HepG2 (cell line): ENCODE measurements at regions not wholly inside any gene's neighbourhood (a gene's known extent, or its start where the extent isn't known, plus 50 kb on each side); places are given as distances from the start of the nearest gene placed in this dataset.
A peak's percentile ranks its signal among the peaks of the same experiment; 100 is the strongest.

Experiments
- ATAC-seq: fragments of 200-7000 bp; cut with Tn5 transposase; 3 replicates; pipeline ENCODE4 v1.9.1; 2020; ENCODE audit warnings: mild to moderate bottlenecking, moderate library complexity
- BruUV-seq: library from RNA; stranded (reverse); fragments of 400-500 nt; replicated peaks from 2 replicates; lab custom pipeline; 2021; lab: Mats Ljungman, UMichigan
- CTCF ChIA-PET: fragments of 300-600 bp; formaldehyde crosslinking; extraction: SDS; loops from one replicate; lab custom pipeline; 2021; ENCODE audit warnings: low total read pairs, inconsistent platforms, low intra/inter-chr PET ratio; lab: Yijun Ruan, JAX
- POLR2A ChIA-PET: fragments of 350-600 bp; sonication (Branson Sonifier 250); formaldehyde crosslinking; loops from one replicate; lab custom pipeline; 2020; ENCODE audit warnings: antibody characterized with exemption, inconsistent platforms; lab: Yijun Ruan, JAX
- DNase-seq: peaks from one replicate; pipeline ENCODE4 v3.0.0-alpha.2; 2015; ENCODE audit warnings: low spot score
- FAIRE-seq: peaks from 3 replicates; lab custom pipeline; 2011; peaks lifted over from hg19 to GRCh38; lab: Jason Lieb, UNC
- H2AFZ ChIP-seq: one replicate; pipeline ENCODE4 v1.6.1; 2011; ENCODE audit warnings: low read length, inconsistent platforms
- H3K27ac ChIP-seq: fragments of 300-600 bp; 3 replicates; pipeline ENCODE4 v1.8.0; 2011; ENCODE audit warnings: mixed run types, mild to moderate bottlenecking, mixed read lengths, low read length, inconsistent platforms; ENCODE audit not compliant: insufficient read depth; ENCODE audit errors: extremely low read length
- H3K27me3 ChIP-seq, 2 experiments: fragments of 200-600 bp in 1 of 2; 2 replicates in 1 of 2; 3 replicates in 1 of 2; pipeline versions ENCODE4 v1.6.0 to v1.8.0; 2011; ENCODE audit warnings: low read length in 2 of 2, mild to moderate bottlenecking in 2 of 2, moderate library complexity in 2 of 2, inconsistent platforms in 1 of 2; ENCODE audit not compliant: insufficient read depth in 2 of 2, control insufficient read depth in 1 of 2
- H3K36me3 ChIP-seq, 2 experiments: fragments of 200-600 bp in 1 of 2; replicated peaks in 1 of 2; 2 replicates in 1 of 2; 3 replicates in 1 of 2; pipeline versions ENCODE4 v1.5.1 to v1.8.0; 2011; ENCODE audit warnings: low read length in 2 of 2, inconsistent platforms in 1 of 2; ENCODE audit not compliant: insufficient read depth in 2 of 2, control insufficient read depth in 1 of 2
- H3K4me1 ChIP-seq: 2 replicates; pipeline ENCODE4 v1.5.1; 2012; ENCODE audit warnings: low read length, inconsistent platforms; ENCODE audit not compliant: insufficient read depth
- H3K4me2 ChIP-seq: 2 replicates; pipeline ENCODE4 v1.6.0; 2011; ENCODE audit warnings: low read depth, low read length, inconsistent platforms
- H3K4me3 ChIP-seq, 3 experiments: fragments of 200-600 bp in 1 of 3; sonication (generic), shearing (Covaris generic) in 1 of 3; replicated peaks in 1 of 3; 2 replicates each; pipeline ENCODE4 v1.5.1; 2011 to 2016; ENCODE audit warnings: low read length in 3 of 3, inconsistent platforms in 2 of 3, low read depth in 2 of 3, mild to moderate bottlenecking in 2 of 3, control low read depth in 1 of 3, mixed read lengths in 1 of 3; ENCODE audit not compliant: insufficient read depth in 1 of 3
- H3K79me2 ChIP-seq: one replicate; pipeline ENCODE4 v1.6.1; 2011; ENCODE audit warnings: low read length, inconsistent platforms; ENCODE audit not compliant: insufficient read depth
- H3K9ac ChIP-seq: 2 replicates; pipeline ENCODE4 v1.6.0; 2011; ENCODE audit warnings: mild to moderate bottlenecking, low read depth, low read length, inconsistent platforms; ENCODE audit not compliant: insufficient read depth
- H3K9me3 ChIP-seq: 2 replicates; pipeline ENCODE4 v1.5.1; 2012; ENCODE audit warnings: mild to moderate bottlenecking, low read length
- H4K20me1 ChIP-seq: 2 replicates; pipeline ENCODE4 v1.6.0; 2011; ENCODE audit warnings: inconsistent platforms, mild to moderate bottlenecking, low read length, moderate library complexity; ENCODE audit not compliant: insufficient read depth
- HMG20B ChIP-seq: conservative IDR thresholded peaks from 2 replicates; pipeline ENCODE4 v1.6.1; 2016; ENCODE audit warnings: missing genetic modification reagents, missing compliant biosample characterization
- HNF1A ChIP-seq, 2 experiments: sonication (generic) in 1 of 2; formaldehyde crosslinking in 1 of 2; IDR thresholded peaks; 2 replicates each; pipeline versions ENCODE4 v1.4.0 to v1.6.1; 2016 to 2020; ENCODE audit warnings: borderline replicate concordance in 1 of 2, low read depth in 1 of 2, mild to moderate bottlenecking in 1 of 2, missing genetic modification reagents in 1 of 2
- KAT8 ChIP-seq: IDR thresholded peaks from 2 replicates; pipeline ENCODE4 v1.6.1; 2016; ENCODE audit warnings: missing genetic modification reagents, missing compliant biosample characterization
- MAFF ChIP-seq: IDR thresholded peaks from 2 replicates; pipeline ENCODE4 v1.6.1; 2011; ENCODE audit warnings: low read depth, low read length, improper control_type of control experiment
- MAFK ChIP-seq, 2 experiments: IDR thresholded peaks in 1 of 2; conservative IDR thresholded peaks in 1 of 2; 2 replicates each; pipeline ENCODE4 v1.6.1; 2011; ENCODE audit warnings: improper control_type of control experiment in 2 of 2, low read length in 2 of 2
- NFE2L2 ChIP-seq: fragments of 150-350 bp; IDR thresholded peaks from 2 replicates; pipeline ENCODE4 v1.6.1; 2014; ENCODE audit warnings: low read length
- RCOR2 ChIP-seq: IDR thresholded peaks from 2 replicates; pipeline ENCODE4 v1.6.1; 2016; ENCODE audit warnings: missing biosample characterization, missing genetic modification reagents
- ZNF138 ChIP-seq: sonication (generic); formaldehyde crosslinking; IDR thresholded peaks from 2 replicates; pipeline ENCODE4 v1.5.0; 2020; ENCODE audit warnings: mild to moderate bottlenecking, low read depth, missing genetic modification reagents
- ZNF607 ChIP-seq: sonication (generic); formaldehyde crosslinking; IDR thresholded peaks from 2 replicates; pipeline ENCODE4 v1.5.1; 2020; ENCODE audit warnings: missing genetic modification reagents, mild to moderate bottlenecking, borderline replicate concordance
- ZNF609 ChIP-seq: sonication (generic); formaldehyde crosslinking; IDR thresholded peaks from 2 replicates; pipeline ENCODE4 v1.4.0; 2020; ENCODE audit warnings: mild to moderate bottlenecking, missing genetic modification reagents, borderline replicate concordance
- in situ Hi-C: cut with HindIII; loops from 2 replicates; pipeline ENCODE4 v1.10.0; 2017; ENCODE audit warnings: low pct_unique_long_range_greater_than_20kb; ENCODE audit not compliant: extremely low pct_ligation_motif_present
- intact Hi-C: fragments of 100-400 bp; cut with micrococcal nuclease; formaldehyde crosslinking; loops from one replicate; pipeline ENCODE4 v1.10.0; 2022; ENCODE audit not compliant: unreplicated experiment

- Histone ChIP-seq H3K4me2 (no peak overlapping the region), H3K9me3 (no peaks in the 10 kb centered on the region), H3K36me3 (no peaks in the 10 kb centered on the region), H2AFZ (no peak overlapping the region), H4K20me1 (no peaks in the 10 kb centered on the region), H3K27ac (no peak overlapping the region), H3K4me3 (no peak overlapping the region), H3K4me1 (no peaks in the 10 kb centered on the region), H3K9ac (no peak overlapping the region), H3K27me3 (no peaks in the 10 kb centered on the region), H3K79me2 (no peaks in the 10 kb centered on the region)
- intact Hi-C loops = no loop called here
- no peak for ATAC-seq
- BruUV-seq = no TSS peak
- ChIA-PET CTCF (no interaction called here), POLR2A (no interaction called here)
- TF ChIP-seq MAFF = peak; percentile 52
- no peak for TF ChIP-seq ZNF609 (CRISPR knock-in tag)
- peak; percentile 41 to 49; a peak in 2 of 4 replicates for TF ChIP-seq MAFK (conservative IDR thresholded peaks at IDR 0.05 in 1 of 2, IDR thresholded peaks at IDR 0.05 in 1 of 2; ENCODE audit: low read length in 2 of 2)
- peak; percentile 63 for TF ChIP-seq NFE2L2
- in situ Hi-C loops = no loop called here
- no peak for FAIRE-seq
- DNase-seq = no peak
Observed at GRCh38 chr5:39755986-39756385, 331.2 kb upstream of the DAB2 start.

GRCh38 chr5:39755452-39755851 lies 330.7 kb upstream of the DAB2 start:
- Histone ChIP-seq H3K4me2 (no peak overlapping the region), H3K9ac (no peak overlapping the region), H3K4me3 (no peak overlapping the region), H3K36me3 (no peaks in the 10 kb centered on the region), H2AFZ (no peak overlapping the region), H3K9me3 (no peaks in the 10 kb centered on the region), H4K20me1 (no peaks in the 10 kb centered on the region), H3K4me1 (no peaks in the 10 kb centered on the region), H3K27ac (no peak overlapping the region), H3K79me2 (no peaks in the 10 kb centered on the region), H3K27me3 (no peaks in the 10 kb centered on the region)
- DNase-seq (no peak), FAIRE-seq (no peak), ATAC-seq (no peak)
- intact Hi-C loops = no loop called here
- POLR2A ChIA-PET = no interaction called here
- no peak for TF ChIP-seq KAT8 (CRISPR knock-in tag)
- TF ChIP-seq ZNF138 = no peak
- no peak for TF ChIP-seq HMG20B
- TF ChIP-seq HNF1A (IDR thresholded peaks at IDR 0.05; ENCODE audit: low read depth) = no peak
- no peak for TF ChIP-seq HNF1A (CRISPR knock-in tag; IDR thresholded peaks at IDR 0.05; ENCODE audit: borderline replicate concordance)
- TF ChIP-seq ZNF607 (CRISPR knock-in tag) = no peak
- TF ChIP-seq RCOR2 = no peak
- in situ Hi-C loops = no loop called here
- BruUV-seq = no TSS peak
- CTCF ChIA-PET = no interaction called here
